NCI-H1417 treated with DMSO at 0.1 percent for 48 hours (cell line): ENCODE measurements at regions not wholly inside any gene's neighbourhood (a gene's known extent, or its start where the extent isn't known, plus 50 kb on each side); places are given as distances from the start of the nearest gene placed in this dataset.

Experiments
- DNase-seq: peaks from one replicate; lab custom pipeline; 2025; lab: John Stamatoyannopoulos, UW

GRCh38 chr5:82807021-82807420 is 270.2 kb downstream of the TMEM167A start:
- no peak for DNase-seq

GRCh38 chr5:82806513-82806912 is 270.7 kb downstream of the TMEM167A start:
- no peak for DNase-seq

GRCh38 chr5:82804155-82804690 is 273.0 kb downstream of the TMEM167A start:
- DNase-seq = no peak

GRCh38 chr5:82802954-82803353 is 274.2 kb downstream of the TMEM167A start:
- DNase-seq = no peak

GRCh38 chr5:82800826-82801225 is 276.4 kb downstream of the TMEM167A start:
- no peak for DNase-seq

- DNase-seq = no peak
Observed at GRCh38 chr5:82799361-82800077, 277.7 kb downstream of the TMEM167A start.

- no peak for DNase-seq
Observed at GRCh38 chr5:82798676-82799075, 278.5 kb downstream of the TMEM167A start.

- DNase-seq = no peak
Observed at GRCh38 chr5:82796643-82797416, 280.4 kb downstream of the TMEM167A start.

GRCh38 chr5:82794876-82795275 is 282.3 kb downstream of the TMEM167A start:
- no peak for DNase-seq

- no peak for DNase-seq
Observed at GRCh38 chr5:82793808-82794419, 283.3 kb downstream of the TMEM167A start.

GRCh38 chr5:82792096-82792495 is 285.1 kb downstream of the TMEM167A start:
- DNase-seq = no peak

GRCh38 chr5:82789095-82789494 is 288.1 kb downstream of the TMEM167A start:
- no peak for DNase-seq

GRCh38 chr5:82786748-82787147 is 290.4 kb downstream of the TMEM167A start:
- no peak for DNase-seq

GRCh38 chr5:82785882-82786509 is 291.2 kb downstream of the TMEM167A start:
- DNase-seq = no peak

GRCh38 chr5:82785456-82785855 is 291.7 kb downstream of the TMEM167A start:
- DNase-seq = no peak

- no peak for DNase-seq
Observed at GRCh38 chr5:82784521-82784920, 292.7 kb downstream of the TMEM167A start.

- no peak for DNase-seq
Observed at GRCh38 chr5:82777106-82777505, 300.1 kb downstream of the TMEM167A start.

GRCh38 chr5:82772281-82772680 is 304.9 kb downstream of the TMEM167A start:
- DNase-seq = no peak

- no peak for DNase-seq
Observed at GRCh38 chr5:82766206-82766605, 311.0 kb downstream of the TMEM167A start.

GRCh38 chr5:82765765-82766164 is 311.4 kb downstream of the TMEM167A start:
- DNase-seq = no peak

GRCh38 chr5:82760856-82761255 is 316.3 kb downstream of the TMEM167A start:
- no peak for DNase-seq

GRCh38 chr5:82758881-82759280 is 318.3 kb downstream of the TMEM167A start:
- no peak for DNase-seq
